ENCODE measurements at regions not wholly inside any gene's neighbourhood (a gene's known extent, or its start where the extent isn't known, plus 50 kb on each side); places are given as distances from the start of the nearest gene placed in this dataset.
A peak's percentile ranks its signal among the peaks of the same experiment; 100 is the strongest.

DNA sequence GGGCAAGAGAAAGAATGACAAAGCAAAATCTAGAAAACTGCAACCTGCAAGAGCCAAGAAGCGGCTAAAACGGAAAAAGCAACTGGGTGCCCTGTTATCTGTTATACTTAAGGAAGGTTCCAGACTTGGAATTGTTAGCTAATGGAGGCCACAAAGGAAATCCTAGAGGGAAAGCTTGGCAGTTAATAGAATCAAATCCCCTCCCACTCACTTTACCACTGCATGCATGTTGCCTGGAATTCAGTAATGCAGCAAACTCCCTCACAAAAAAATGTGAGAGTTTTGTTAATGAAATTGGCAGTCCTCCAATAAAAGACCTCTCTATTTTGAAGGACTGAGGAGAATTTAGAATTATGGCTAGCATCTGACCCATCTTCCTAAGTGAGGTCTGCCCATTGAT is 164.2 kb upstream of the SOX5 start:
- Histone ChIP-seq H3K27me3 (ENCODE audit: control insufficient read depth, insufficient read depth, low read length) (no peaks in the 10 kb centered on the region), H3K4me3 (ENCODE audit: low read depth, low read length) (no peak overlapping the region), H3K36me3 (ENCODE audit: control insufficient read depth, insufficient read depth, low read length) (no peaks in the 10 kb centered on the region)
- FAIRE-seq (no peak), DNase-seq (ENCODE audit: low read depth) (no peak)
- TF ChIP-seq, protein P1, sequence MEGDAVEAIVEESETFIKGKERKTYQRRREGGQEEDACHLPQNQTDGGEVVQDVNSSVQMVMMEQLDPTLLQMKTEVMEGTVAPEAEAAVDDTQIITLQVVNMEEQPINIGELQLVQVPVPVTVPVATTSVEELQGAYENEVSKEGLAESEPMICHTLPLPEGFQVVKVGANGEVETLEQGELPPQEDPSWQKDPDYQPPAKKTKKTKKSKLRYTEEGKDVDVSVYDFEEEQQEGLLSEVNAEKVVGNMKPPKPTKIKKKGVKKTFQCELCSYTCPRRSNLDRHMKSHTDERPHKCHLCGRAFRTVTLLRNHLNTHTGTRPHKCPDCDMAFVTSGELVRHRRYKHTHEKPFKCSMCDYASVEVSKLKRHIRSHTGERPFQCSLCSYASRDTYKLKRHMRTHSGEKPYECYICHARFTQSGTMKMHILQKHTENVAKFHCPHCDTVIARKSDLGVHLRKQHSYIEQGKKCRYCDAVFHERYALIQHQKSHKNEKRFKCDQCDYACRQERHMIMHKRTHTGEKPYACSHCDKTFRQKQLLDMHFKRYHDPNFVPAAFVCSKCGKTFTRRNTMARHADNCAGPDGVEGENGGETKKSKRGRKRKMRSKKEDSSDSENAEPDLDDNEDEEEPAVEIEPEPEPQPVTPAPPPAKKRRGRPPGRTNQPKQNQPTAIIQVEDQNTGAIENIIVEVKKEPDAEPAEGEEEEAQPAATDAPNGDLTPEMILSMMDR (IDR thresholded peaks at IDR 0.05; ENCODE audit: insufficient read depth, low read length, severe bottlenecking): no peak

DNA sequence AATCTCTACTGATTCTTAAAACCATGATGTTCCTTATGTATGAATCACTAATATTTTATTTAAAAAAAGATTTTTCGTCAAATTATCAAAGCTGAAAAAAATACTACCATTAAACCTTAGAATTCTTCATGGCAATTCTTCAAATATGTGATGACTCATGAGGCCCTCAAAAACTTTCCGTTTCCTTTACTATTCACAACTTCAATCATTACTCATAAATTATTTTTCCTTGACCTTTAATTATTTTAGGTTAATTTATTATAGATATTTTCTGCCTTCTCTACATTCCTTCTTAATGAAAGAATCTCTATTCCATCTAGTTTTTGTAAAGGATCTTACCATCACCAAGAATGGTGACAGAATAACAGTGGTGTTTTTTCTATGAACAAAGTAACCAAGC is 162.1 kb upstream of the SOX5 start:
- DNase-seq (ENCODE audit: low read depth): peak; percentile 36
- FAIRE-seq: no peak
- no peaks in the 10 kb centered on the region for H3K36me3 ChIP-seq (ENCODE audit: control insufficient read depth, insufficient read depth, low read length)
- TF ChIP-seq, protein P1 (IDR thresholded peaks at IDR 0.05; ENCODE audit: insufficient read depth, low read length, severe bottlenecking): no peak
- no peak overlapping the region for H3K4me3 ChIP-seq (ENCODE audit: low read depth, low read length)
- no peaks in the 10 kb centered on the region for H3K27me3 ChIP-seq (ENCODE audit: control insufficient read depth, insufficient read depth, low read length)

- Histone ChIP-seq H3K36me3 (ENCODE audit: control insufficient read depth, insufficient read depth, low read length) (no peaks in the 10 kb centered on the region), H3K27me3 (ENCODE audit: control insufficient read depth, insufficient read depth, low read length) (no peaks in the 10 kb centered on the region), H3K4me3 (ENCODE audit: low read depth, low read length) (no peak overlapping the region)
- no peak for FAIRE-seq
- TF ChIP-seq, protein P1 (IDR thresholded peaks at IDR 0.05; ENCODE audit: insufficient read depth, low read length, severe bottlenecking): no peak
- DNase-seq (ENCODE audit: low read depth): peak; percentile 70
These were observed 161.6 kb upstream of the SOX5 start for GRCh38 chr12:24111086-24111485.

DNA sequence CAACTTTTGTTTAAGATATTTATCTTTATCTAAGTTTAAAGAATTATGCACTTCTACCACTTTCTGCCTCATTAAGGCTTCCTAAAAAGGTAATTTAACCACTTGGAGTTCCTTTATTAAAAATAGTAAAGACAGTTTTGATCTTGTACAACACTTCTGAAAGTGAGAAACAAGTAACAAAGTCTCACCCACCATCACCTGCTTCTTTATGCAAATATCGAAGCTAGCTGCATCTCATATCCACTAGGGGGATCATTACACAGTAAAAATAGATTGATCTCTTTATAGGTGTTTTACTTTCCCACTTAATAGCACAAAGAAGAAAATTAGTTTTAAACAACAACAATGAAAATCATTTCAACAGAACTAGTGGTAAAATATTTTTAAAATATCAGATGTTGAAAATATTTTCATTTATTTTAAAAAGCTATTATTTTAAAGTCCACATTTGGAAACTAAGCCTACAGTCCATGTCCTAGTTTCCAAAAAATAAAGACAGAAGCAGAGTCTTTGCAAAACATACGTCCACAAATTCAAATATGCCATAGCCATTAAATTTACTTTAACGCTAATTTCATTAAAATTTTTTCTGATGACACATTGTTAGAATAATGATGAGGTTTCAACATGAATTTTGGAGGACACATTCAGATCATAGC is 160.0 kb upstream of the SOX5 start:
- no peaks in the 10 kb centered on the region for H3K36me3 ChIP-seq (ENCODE audit: control insufficient read depth, insufficient read depth, low read length)
- DNase-seq (ENCODE audit: low read depth) (peak; percentile 35), FAIRE-seq (no peak)
- TF ChIP-seq, protein P1 (IDR thresholded peaks at IDR 0.05; ENCODE audit: insufficient read depth, low read length, severe bottlenecking): peak; percentile 33
- H3K4me3 ChIP-seq (ENCODE audit: low read depth, low read length): no peak overlapping the region
- H3K27me3 ChIP-seq (ENCODE audit: control insufficient read depth, insufficient read depth, low read length): no peaks in the 10 kb centered on the region

GRCh38 chr12:24102676-24103075 is 153.2 kb upstream of the SOX5 start:
- no peak for FAIRE-seq
- DNase-seq (ENCODE audit: low read depth): no peak
- no peak overlapping the region for H3K4me3 ChIP-seq (ENCODE audit: low read depth, low read length)
- H3K27me3 ChIP-seq (ENCODE audit: control insufficient read depth, insufficient read depth, low read length): no peaks in the 10 kb centered on the region
- TF ChIP-seq, protein P1 (IDR thresholded peaks at IDR 0.05; ENCODE audit: insufficient read depth, low read length, severe bottlenecking): no peak
- no peaks in the 10 kb centered on the region for H3K36me3 ChIP-seq (ENCODE audit: control insufficient read depth, insufficient read depth, low read length)

- FAIRE-seq (no peak), DNase-seq (ENCODE audit: low read depth) (no peak)
- no peak overlapping the region for H3K4me3 ChIP-seq (ENCODE audit: low read depth, low read length)
- no peaks in the 10 kb centered on the region for H3K36me3 ChIP-seq (ENCODE audit: control insufficient read depth, insufficient read depth, low read length)
- no peaks in the 10 kb centered on the region for H3K27me3 ChIP-seq (ENCODE audit: control insufficient read depth, insufficient read depth, low read length)
- TF ChIP-seq, protein P1 (IDR thresholded peaks at IDR 0.05; ENCODE audit: insufficient read depth, low read length, severe bottlenecking): no peak
These were observed 150.1 kb upstream of the SOX5 start for GRCh38 chr12:24099576-24099975.

Data from bronchial epithelial cell (primary cell).